ENCODE measurements at regions not wholly inside any gene's neighbourhood (a gene's known extent, or its start where the extent isn't known, plus 50 kb on each side); places are given as distances from the start of the nearest gene placed in this dataset.

DNA sequence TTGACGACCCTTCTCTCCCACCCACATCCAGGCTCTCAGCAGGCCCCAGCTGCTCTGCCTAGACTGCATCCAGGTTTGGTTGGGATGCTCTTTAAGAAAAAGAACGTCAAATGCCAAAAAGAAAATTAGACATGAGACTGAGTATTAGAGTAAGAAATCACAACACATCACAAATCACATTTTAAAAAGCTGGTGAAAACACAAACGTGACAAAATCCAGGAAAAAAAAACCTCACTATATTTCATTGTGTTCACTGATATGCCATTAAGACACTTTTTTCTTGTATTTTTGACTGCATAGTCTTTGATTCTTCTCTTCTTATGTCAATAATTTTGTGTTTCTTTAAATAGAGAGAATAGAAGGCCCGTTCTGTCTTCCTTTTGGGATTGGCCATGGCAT, 243.7 kb downstream of the TLE3 start:
- ChIA-PET CTCF (no interaction called here), POLR2A (no interaction called here)
- TF ChIP-seq L3MBTL2 (conservative IDR thresholded peaks at IDR 0.05) = no peak
- no peak for TF ChIP-seq TARDBP (IDR thresholded peaks at IDR 0.05)
- TF ChIP-seq NFRKB (IDR thresholded peaks at IDR 0.05) = no peak
- no peak for TF ChIP-seq PKNOX1 (IDR thresholded peaks at IDR 0.05)
- no peak for TF ChIP-seq ZNF384 (IDR thresholded peaks at IDR 0.05)
- no peak for TF ChIP-seq SP1 (IDR thresholded peaks at IDR 0.05)
- no peak for TF ChIP-seq SUZ12 (IDR thresholded peaks at IDR 0.05)
- TF ChIP-seq FOXA1 (IDR thresholded peaks at IDR 0.05) = no peak
- TF ChIP-seq BHLHE40 (IDR thresholded peaks at IDR 0.05; ENCODE audit: borderline replicate concordance) = no peak
- TF ChIP-seq ELF4 (IDR thresholded peaks at IDR 0.05) = no peak
- TF ChIP-seq HDGF (IDR thresholded peaks at IDR 0.05; ENCODE audit: borderline replicate concordance) = no peak
- no peak for TF ChIP-seq ARNT (IDR thresholded peaks at IDR 0.05)
- no peak for TF ChIP-seq CTBP1 (IDR thresholded peaks at IDR 0.05; ENCODE audit: borderline replicate concordance)
- DNase-seq (ENCODE audit: extremely low spot score) = no peak

GRCh38 chr15:69854521-69855181, 243.1 kb downstream of the TLE3 start:
- TF ChIP-seq CTBP1 (IDR thresholded peaks at IDR 0.05; ENCODE audit: borderline replicate concordance) (no peak), BHLHE40 (IDR thresholded peaks at IDR 0.05; ENCODE audit: borderline replicate concordance) (no peak), HDGF (IDR thresholded peaks at IDR 0.05; ENCODE audit: borderline replicate concordance) (no peak), FOXA1 (IDR thresholded peaks at IDR 0.05) (no peak), ELF4 (IDR thresholded peaks at IDR 0.05) (no peak), TARDBP (IDR thresholded peaks at IDR 0.05) (no peak), SP1 (IDR thresholded peaks at IDR 0.05) (no peak)

DNA sequence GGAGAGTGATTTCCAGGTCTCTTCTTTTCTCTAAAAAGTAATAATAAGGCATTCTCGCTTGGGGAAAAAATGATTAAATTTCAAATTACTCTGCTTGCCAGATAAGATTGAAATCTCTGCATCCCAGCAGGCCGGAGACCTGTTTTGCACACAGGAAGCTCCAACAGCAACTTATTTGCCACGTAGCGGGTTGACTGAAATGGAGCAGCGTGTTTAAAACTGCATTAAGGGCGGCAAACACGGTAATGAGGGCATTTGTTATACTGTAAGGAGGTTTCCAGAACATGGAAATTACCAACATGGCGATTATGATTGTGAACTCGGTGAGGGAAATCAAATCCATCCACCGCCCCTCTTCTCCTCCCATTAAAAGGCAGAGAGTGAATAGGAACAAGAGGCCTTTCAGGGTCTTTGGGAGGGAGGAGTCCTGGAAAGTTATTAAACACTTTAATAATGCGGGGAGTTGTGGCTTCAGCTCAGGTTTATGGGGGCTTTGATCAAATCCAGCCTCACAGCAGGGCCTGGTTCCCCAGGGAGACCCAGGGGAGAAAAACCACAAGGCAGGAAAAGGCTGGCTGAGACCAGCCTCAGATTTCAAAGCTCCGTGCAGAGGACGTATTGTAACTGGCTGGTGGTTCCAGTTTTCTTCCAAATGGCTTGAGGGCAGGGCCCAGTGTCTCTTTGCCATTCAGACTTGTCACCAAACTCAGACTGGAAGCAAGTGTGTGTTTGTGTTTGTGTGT, 242.3 kb downstream of the TLE3 start:
- ChIA-PET CTCF (no interaction called here), POLR2A (interaction anchor here (1.1 kb wide), 1 partner anchor 9 kb away, joined by 3 read pairs; no protein-coding TSS in a partner anchor)
- TF ChIP-seq FOXA1 (IDR thresholded peaks at IDR 0.05) = no peak
- no peak for TF ChIP-seq TARDBP (IDR thresholded peaks at IDR 0.05)
- TF ChIP-seq FOXM1 (IDR thresholded peaks at IDR 0.05; ENCODE audit: borderline replicate concordance) = no peak
- TF ChIP-seq SUZ12 (IDR thresholded peaks at IDR 0.05) = no peak
- TF ChIP-seq ARNT (IDR thresholded peaks at IDR 0.05) = no peak
- TF ChIP-seq BHLHE40 (IDR thresholded peaks at IDR 0.05; ENCODE audit: borderline replicate concordance) = no peak
- TF ChIP-seq CTBP1 (IDR thresholded peaks at IDR 0.05; ENCODE audit: borderline replicate concordance) = no peak
- TF ChIP-seq SP1 (IDR thresholded peaks at IDR 0.05) = no peak
- no peak for TF ChIP-seq ZNF384 (IDR thresholded peaks at IDR 0.05)
- no peak for TF ChIP-seq FOXK2 (IDR thresholded peaks at IDR 0.05)
- TF ChIP-seq L3MBTL2 (conservative IDR thresholded peaks at IDR 0.05) = no peak
- TF ChIP-seq HDGF (IDR thresholded peaks at IDR 0.05; ENCODE audit: borderline replicate concordance) = no peak
- TF ChIP-seq PKNOX1 (IDR thresholded peaks at IDR 0.05) = no peak
- no peak for TF ChIP-seq NFRKB (IDR thresholded peaks at IDR 0.05)
- DNase-seq (ENCODE audit: extremely low spot score) = no peak

More at GRCh38 chr15:69854521-69855181, 243.1 kb downstream of the TLE3 start:
- POLR2A ChIA-PET = no interaction called here
- DNase-seq (ENCODE audit: extremely low spot score) = no peak
- CTCF ChIA-PET = interaction anchor here (0.5 kb wide), 1 partner anchor 19 kb away, joined by 3 read pairs; no protein-coding TSS in a partner anchor

DNA sequence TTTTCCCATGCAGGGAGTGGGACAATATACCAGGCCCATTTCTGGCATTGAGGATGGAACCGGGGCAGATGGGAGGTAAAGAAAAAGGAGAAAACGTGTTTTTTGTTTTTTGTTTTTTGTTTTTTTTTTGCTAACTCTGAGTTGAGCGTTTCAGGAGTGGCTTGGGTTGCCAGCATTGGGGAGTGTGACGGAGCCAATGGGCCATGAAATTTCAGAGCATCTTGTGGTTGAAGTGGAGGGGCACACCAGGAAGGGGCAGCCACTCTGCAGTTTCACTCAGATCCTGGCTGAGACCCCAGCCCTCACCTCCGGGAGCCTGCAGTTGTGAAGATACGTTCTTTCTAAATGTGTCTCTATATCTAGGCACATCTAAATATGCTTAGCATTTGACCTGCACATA, 240.5 kb downstream of the TLE3 start:
- DNase-seq (ENCODE audit: extremely low spot score) = no peak
- POLR2A ChIA-PET = no interaction called here
- TF ChIP-seq TARDBP (IDR thresholded peaks at IDR 0.05) (no peak), ZNF384 (IDR thresholded peaks at IDR 0.05) (no peak), FOXK2 (IDR thresholded peaks at IDR 0.05) (no peak), SP1 (IDR thresholded peaks at IDR 0.05) (no peak), ELF4 (IDR thresholded peaks at IDR 0.05) (no peak), LEF1 (IDR thresholded peaks at IDR 0.05; ENCODE audit: borderline replicate concordance) (no peak), HDGF (IDR thresholded peaks at IDR 0.05; ENCODE audit: borderline replicate concordance) (no peak), BHLHE40 (IDR thresholded peaks at IDR 0.05; ENCODE audit: borderline replicate concordance) (no peak), SUZ12 (IDR thresholded peaks at IDR 0.05) (no peak), CTBP1 (IDR thresholded peaks at IDR 0.05; ENCODE audit: borderline replicate concordance) (no peak), FOXA1 (IDR thresholded peaks at IDR 0.05) (no peak), ARNT (IDR thresholded peaks at IDR 0.05) (no peak), L3MBTL2 (conservative IDR thresholded peaks at IDR 0.05) (no peak), FOXM1 (IDR thresholded peaks at IDR 0.05; ENCODE audit: borderline replicate concordance) (no peak), PKNOX1 (IDR thresholded peaks at IDR 0.05) (no peak), NFRKB (IDR thresholded peaks at IDR 0.05) (no peak)
- CTCF ChIA-PET = no interaction called here

- ChIA-PET CTCF (no interaction called here), POLR2A (no interaction called here)
- no peak for DNase-seq (ENCODE audit: extremely low spot score)
- TF ChIP-seq LEF1 (IDR thresholded peaks at IDR 0.05; ENCODE audit: borderline replicate concordance) (no peak), ELF4 (IDR thresholded peaks at IDR 0.05) (no peak)
These were observed 239.9 kb downstream of the TLE3 start for GRCh38 chr15:69857686-69858391.

Measured in HEK293T (cell line).